Dedifferentiated amniotic fluid mesenchymal stem cell (primary cell): ENCODE measurements at regions not wholly inside any gene's neighbourhood (a gene's known extent, or its start where the extent isn't known, plus 50 kb on each side); places are given as distances from the start of the nearest gene placed in this dataset.

ENCODE experiments used
- DNase-seq: peaks from one replicate; pipeline ENCODE4 v3.0.0-alpha.2; 2016; ENCODE audit errors: extremely low spot score

- no peak for DNase-seq
Measured at GRCh38 chrX:30161043-30161442, 54.3 kb upstream of the MAGEB2 start.
